Neural crest cell (in vitro differentiated cells): ENCODE measurements at regions not wholly inside any gene's neighbourhood (a gene's known extent, or its start where the extent isn't known, plus 50 kb on each side); places are given as distances from the start of the nearest gene placed in this dataset.

ENCODE experiments used
- DNase-seq: peaks from one replicate; pipeline ENCODE4 v3.0.0; 2021; ENCODE audit warnings: low read depth, mixed read lengths, low spot score
- H3K27ac Mint-ChIP-seq: one replicate; pipeline ENCODE4 v1.8.0; 2021; ENCODE audit warnings: mild to moderate bottlenecking, mixed read lengths; ENCODE audit not compliant: unreplicated experiment
- H3K27me3 Mint-ChIP-seq: 2 replicates; pipeline ENCODE4 v1.8.0; 2021; ENCODE audit warnings: low read depth, mild to moderate bottlenecking, mixed read lengths
- H3K36me3 Mint-ChIP-seq: 2 replicates; pipeline ENCODE4 v1.8.0; 2021; ENCODE audit warnings: low read depth, mild to moderate bottlenecking, mixed read lengths
- H3K4me1 Mint-ChIP-seq: 2 replicates; pipeline ENCODE4 v1.8.0; 2021; ENCODE audit warnings: mixed read lengths
- H3K4me3 Mint-ChIP-seq: one replicate; pipeline ENCODE4 v1.8.0; 2021; ENCODE audit warnings: mild to moderate bottlenecking, mixed read lengths
- H3K9me3 Mint-ChIP-seq: 2 replicates; pipeline ENCODE4 v1.8.0; 2021; ENCODE audit warnings: mixed read lengths
- TF ChIP-seq, protein P1 (sequence below): fragments of 200-600 bp; sonication (generic); conservative IDR thresholded peaks from 2 replicates; pipeline ENCODE4 v1.5.0; 2021; ENCODE audit warnings: antibody characterized with exemption, mild to moderate bottlenecking

DNA sequence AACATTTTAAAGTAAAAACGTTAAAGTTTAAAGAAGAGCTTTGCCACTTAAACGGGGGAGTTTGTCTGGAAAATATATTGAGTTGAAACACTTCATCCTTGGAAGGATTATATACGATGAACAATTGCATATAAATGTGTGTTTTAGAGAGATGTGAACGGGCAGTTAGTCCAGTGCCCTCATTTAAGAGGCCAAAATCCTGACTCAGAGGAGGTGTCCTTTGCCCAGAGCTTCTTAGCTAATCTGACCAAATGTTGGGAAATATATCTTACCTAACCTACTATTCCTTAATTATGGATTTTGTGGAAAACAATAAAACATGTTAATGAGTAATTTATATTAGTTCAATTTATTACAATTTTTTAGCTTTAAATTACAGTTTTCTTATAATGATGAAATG is 327.2 kb upstream of the DIPK2B start:
- DNase-seq: no peak
- no peaks in the 10 kb centered on the region for H3K27me3 Mint-ChIP-seq
- no peaks in the 10 kb centered on the region for H3K4me1 Mint-ChIP-seq
- TF ChIP-seq, protein P1, sequence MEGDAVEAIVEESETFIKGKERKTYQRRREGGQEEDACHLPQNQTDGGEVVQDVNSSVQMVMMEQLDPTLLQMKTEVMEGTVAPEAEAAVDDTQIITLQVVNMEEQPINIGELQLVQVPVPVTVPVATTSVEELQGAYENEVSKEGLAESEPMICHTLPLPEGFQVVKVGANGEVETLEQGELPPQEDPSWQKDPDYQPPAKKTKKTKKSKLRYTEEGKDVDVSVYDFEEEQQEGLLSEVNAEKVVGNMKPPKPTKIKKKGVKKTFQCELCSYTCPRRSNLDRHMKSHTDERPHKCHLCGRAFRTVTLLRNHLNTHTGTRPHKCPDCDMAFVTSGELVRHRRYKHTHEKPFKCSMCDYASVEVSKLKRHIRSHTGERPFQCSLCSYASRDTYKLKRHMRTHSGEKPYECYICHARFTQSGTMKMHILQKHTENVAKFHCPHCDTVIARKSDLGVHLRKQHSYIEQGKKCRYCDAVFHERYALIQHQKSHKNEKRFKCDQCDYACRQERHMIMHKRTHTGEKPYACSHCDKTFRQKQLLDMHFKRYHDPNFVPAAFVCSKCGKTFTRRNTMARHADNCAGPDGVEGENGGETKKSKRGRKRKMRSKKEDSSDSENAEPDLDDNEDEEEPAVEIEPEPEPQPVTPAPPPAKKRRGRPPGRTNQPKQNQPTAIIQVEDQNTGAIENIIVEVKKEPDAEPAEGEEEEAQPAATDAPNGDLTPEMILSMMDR: no peak
- no peak overlapping the region for H3K4me3 Mint-ChIP-seq
- no peaks in the 10 kb centered on the region for H3K36me3 Mint-ChIP-seq
- H3K27ac Mint-ChIP-seq: no peak overlapping the region
- peaks cover 4% of the 10 kb centered on the region for H3K9me3 Mint-ChIP-seq

DNA sequence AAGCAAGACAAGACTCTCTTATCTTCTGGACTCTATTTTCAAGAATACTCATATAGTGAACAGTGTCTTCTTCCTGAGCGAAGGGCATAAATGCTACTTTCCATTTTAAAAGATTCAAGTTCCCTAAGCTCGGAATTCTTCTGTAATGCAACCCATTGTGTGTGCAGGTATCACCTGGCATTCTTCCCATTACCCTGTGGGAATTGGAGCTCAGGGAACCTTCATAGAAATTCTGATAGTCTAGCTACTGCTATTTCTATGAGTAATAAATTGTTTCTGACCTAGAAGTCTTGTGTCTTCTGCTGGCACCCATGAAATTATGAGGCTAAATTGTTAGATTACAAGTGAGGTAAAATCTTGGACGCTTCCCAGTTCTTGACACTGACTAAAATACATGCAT is 324.1 kb upstream of the DIPK2B start:
- peaks cover 5% of the 10 kb centered on the region for H3K9me3 Mint-ChIP-seq
- no peak overlapping the region for H3K27ac Mint-ChIP-seq
- no peaks in the 10 kb centered on the region for H3K27me3 Mint-ChIP-seq
- no peak for DNase-seq
- TF ChIP-seq, protein P1: no peak
- no peaks in the 10 kb centered on the region for H3K4me1 Mint-ChIP-seq
- no peaks in the 10 kb centered on the region for H3K36me3 Mint-ChIP-seq
- no peak overlapping the region for H3K4me3 Mint-ChIP-seq

DNA sequence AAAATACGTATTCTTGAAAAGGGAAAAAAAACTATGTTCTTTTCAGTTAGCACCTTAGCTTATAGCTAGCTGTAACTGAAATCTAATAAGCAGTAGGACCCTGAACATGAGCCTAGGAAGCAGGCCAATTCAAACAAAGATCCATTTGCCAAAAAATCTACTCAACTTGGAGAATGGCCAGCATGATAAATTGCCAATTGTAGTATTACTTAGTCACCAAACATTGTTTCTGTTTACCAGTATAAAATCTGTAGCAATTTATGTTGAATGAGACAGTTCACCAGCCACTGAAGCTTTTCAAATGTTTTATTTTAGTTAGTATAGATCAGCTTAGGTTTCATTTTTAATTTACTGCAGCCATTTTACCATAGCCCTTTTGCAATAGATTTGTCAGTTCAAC is 323.6 kb upstream of the DIPK2B start:
- H3K4me1 Mint-ChIP-seq: no peaks in the 10 kb centered on the region
- H3K27me3 Mint-ChIP-seq: no peaks in the 10 kb centered on the region
- peaks cover 5% of the 10 kb centered on the region for H3K9me3 Mint-ChIP-seq
- TF ChIP-seq, protein P1: no peak
- no peak for DNase-seq
- no peak overlapping the region for H3K27ac Mint-ChIP-seq
- no peaks in the 10 kb centered on the region for H3K36me3 Mint-ChIP-seq
- no peak overlapping the region for H3K4me3 Mint-ChIP-seq

DNA sequence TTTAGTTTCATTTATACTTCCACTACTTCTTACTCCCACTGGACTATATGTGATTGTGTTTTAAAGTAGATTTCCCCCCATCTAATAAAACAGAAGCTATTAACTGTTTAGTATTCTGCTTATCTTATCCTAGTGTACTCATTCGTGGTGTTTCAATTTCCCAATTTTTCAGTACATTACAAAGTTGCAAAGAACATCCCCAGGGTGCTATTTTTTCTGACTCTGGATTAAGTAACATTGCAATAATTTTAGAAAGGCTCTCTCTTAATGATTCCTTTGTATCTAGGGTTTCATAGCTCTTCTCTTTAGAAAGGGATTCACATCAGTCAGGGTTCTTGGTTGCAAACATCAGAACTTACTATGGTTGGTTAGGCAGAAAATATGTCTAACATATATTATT is 317.9 kb upstream of the DIPK2B start:
- no peak for DNase-seq
- no peaks in the 10 kb centered on the region for H3K36me3 Mint-ChIP-seq
- no peak overlapping the region for H3K27ac Mint-ChIP-seq
- no peak overlapping the region for H3K4me3 Mint-ChIP-seq
- TF ChIP-seq, protein P1: no peak
- H3K9me3 Mint-ChIP-seq: peaks cover 5% of the 10 kb centered on the region
- H3K4me1 Mint-ChIP-seq: peaks cover 6% of the 10 kb centered on the region
- no peaks in the 10 kb centered on the region for H3K27me3 Mint-ChIP-seq

DNA sequence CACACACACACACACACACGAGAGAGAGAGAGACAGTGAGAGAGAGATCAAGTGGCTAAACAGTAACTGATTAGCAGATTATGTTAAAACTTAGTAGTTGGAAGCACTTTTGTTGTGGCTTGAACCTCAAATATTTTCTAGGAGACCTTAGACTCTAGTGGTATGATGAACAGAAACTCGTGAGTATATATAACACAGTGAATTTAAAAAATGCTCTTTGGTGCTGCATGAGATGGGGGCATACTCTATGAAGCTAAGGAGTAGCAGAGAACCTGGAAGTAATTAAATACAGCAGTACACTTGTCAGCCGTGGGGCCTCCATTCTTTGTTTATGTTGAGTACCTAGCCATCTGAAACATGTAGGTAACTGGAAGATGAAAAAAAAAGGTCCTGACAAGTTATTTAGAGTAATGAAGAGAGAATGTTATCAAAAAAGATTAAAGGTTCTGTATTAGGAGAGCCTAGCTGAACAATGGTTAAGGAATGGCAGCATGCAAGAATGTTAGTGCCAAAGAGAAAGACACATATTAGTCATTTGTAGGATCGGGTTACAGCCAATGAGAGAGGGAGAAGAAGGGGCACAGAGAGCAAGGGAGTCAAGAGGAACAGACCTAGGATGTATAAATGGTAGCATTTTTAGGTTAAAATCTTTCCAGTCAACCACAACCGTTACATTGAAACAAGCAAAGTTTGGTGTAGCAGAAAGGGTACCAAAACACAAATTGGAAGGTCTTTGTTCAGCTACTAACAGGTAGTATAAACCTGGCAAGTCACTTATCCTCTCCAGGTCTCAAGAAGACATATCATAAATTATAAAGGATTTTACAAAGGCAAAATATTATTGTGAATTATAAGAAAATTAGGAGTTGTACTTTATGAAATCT is 316.7 kb upstream of the DIPK2B start:
- Mint-ChIP-seq H3K27me3 (no peaks in the 10 kb centered on the region), H3K4me1 (peaks cover 6% of the 10 kb centered on the region), H3K27ac (no peak overlapping the region), H3K36me3 (no peaks in the 10 kb centered on the region), H3K4me3 (no peak overlapping the region), H3K9me3 (peaks cover 5% of the 10 kb centered on the region)
- TF ChIP-seq, protein P1: no peak
- DNase-seq: no peak
